H9 (cell line): ENCODE measurements at regions not wholly inside any gene's neighbourhood (a gene's known extent, or its start where the extent isn't known, plus 50 kb on each side); places are given as distances from the start of the nearest gene placed in this dataset.

Experiments used
- DNase-seq: peaks from one replicate; pipeline ENCODE4 v3.0.0-alpha.2; 2017
- H2AFZ ChIP-seq: one replicate; pipeline ENCODE4 v1.6.1; 2013; ENCODE audit warnings: mild to moderate bottlenecking, low read length, control low read depth, moderate library complexity
- H2AK5ac ChIP-seq: 2 replicates; pipeline ENCODE4 v1.6.1; 2013; ENCODE audit warnings: low read length, control low read depth, mixed read lengths; ENCODE audit not compliant: insufficient read length
- H2BK120ac ChIP-seq: one replicate; pipeline ENCODE4 v1.6.1; 2013; ENCODE audit warnings: low read depth, mild to moderate bottlenecking, low read length, control low read depth, inconsistent platforms; ENCODE audit not compliant: poor library complexity, severe bottlenecking
- H2BK12ac ChIP-seq: 2 replicates; pipeline ENCODE4 v1.6.1; 2013; ENCODE audit warnings: low read length, control low read depth, mixed read lengths, low read depth; ENCODE audit not compliant: insufficient read length
- H2BK15ac ChIP-seq: 2 replicates; pipeline ENCODE4 v1.6.1; 2013; ENCODE audit warnings: low read depth, low read length, control low read depth
- H2BK20ac ChIP-seq: one replicate; pipeline ENCODE4 v1.6.1; 2013; ENCODE audit warnings: low read depth, mild to moderate bottlenecking, low read length, control low read depth, inconsistent platforms; ENCODE audit not compliant: poor library complexity, severe bottlenecking
- H2BK5ac ChIP-seq: 2 replicates; pipeline ENCODE4 v1.6.1; 2013; ENCODE audit warnings: low read length, control low read depth, mixed read lengths; ENCODE audit not compliant: insufficient read length
- H3K14ac ChIP-seq: 2 replicates; pipeline ENCODE4 v1.6.1; 2013; ENCODE audit warnings: low read length, control low read depth; ENCODE audit not compliant: insufficient read depth
- H3K18ac ChIP-seq: 2 replicates; pipeline ENCODE4 v1.6.1; 2013; ENCODE audit warnings: low read depth, mild to moderate bottlenecking, mixed read lengths, low read length, control low read depth; ENCODE audit not compliant: insufficient read length
- H3K23ac ChIP-seq: 2 replicates; pipeline ENCODE4 v1.6.1; 2013; ENCODE audit warnings: low read length, control low read depth, mixed read lengths, low read depth; ENCODE audit not compliant: insufficient read length
- H3K23me2 ChIP-seq: 2 replicates; pipeline ENCODE4 v1.6.1; 2013; ENCODE audit warnings: low read depth, mild to moderate bottlenecking, mixed read lengths, low read length, control low read depth; ENCODE audit not compliant: insufficient read length, poor library complexity, severe bottlenecking
- H3K27ac ChIP-seq: 2 replicates; pipeline ENCODE4 v1.5.1; 2013; ENCODE audit warnings: low read length, control low read depth, mixed read lengths, low read depth; ENCODE audit not compliant: insufficient read length
- H3K27me3 ChIP-seq: 2 replicates; pipeline ENCODE4 v1.6.1; 2013; ENCODE audit warnings: low read length, control low read depth, inconsistent platforms; ENCODE audit not compliant: insufficient read depth
- H3K4ac ChIP-seq: 2 replicates; pipeline ENCODE4 v1.6.1; 2013; ENCODE audit warnings: low read depth, mild to moderate bottlenecking, control low read depth, inconsistent platforms, low read length, moderate library complexity
- H3K4me1 ChIP-seq: 2 replicates; pipeline ENCODE4 v1.6.1; 2013; ENCODE audit warnings: low read length, control low read depth, inconsistent platforms; ENCODE audit not compliant: insufficient read depth
- H3K4me2 ChIP-seq: 2 replicates; pipeline ENCODE4 v1.6.1; 2013; ENCODE audit warnings: low read length, control low read depth, mixed read lengths; ENCODE audit not compliant: insufficient read length, insufficient read depth
- H3K56ac ChIP-seq: 2 replicates; pipeline ENCODE4 v1.6.1; 2013; ENCODE audit warnings: low read depth, mild to moderate bottlenecking, mixed read lengths, low read length, control low read depth; ENCODE audit not compliant: insufficient read length
- H3K79me1 ChIP-seq: 2 replicates; pipeline ENCODE4 v1.6.1; 2013; ENCODE audit warnings: low read depth, mild to moderate bottlenecking, moderate library complexity, low read length, control low read depth, inconsistent platforms; ENCODE audit not compliant: insufficient read depth, poor library complexity, severe bottlenecking
- H3K79me2 ChIP-seq: 2 replicates; pipeline ENCODE4 v1.6.1; 2013; ENCODE audit warnings: low read length, control low read depth, inconsistent platforms; ENCODE audit not compliant: insufficient read depth
- H3K9ac ChIP-seq: 2 replicates; pipeline ENCODE4 v1.6.1; 2013; ENCODE audit warnings: low read length, control low read depth, mixed read lengths; ENCODE audit not compliant: insufficient read length; ENCODE audit errors: extremely low read depth
- H3K9me3 ChIP-seq: one replicate; pipeline ENCODE4 v1.6.1; 2013; ENCODE audit warnings: low read depth, low read length, inconsistent platforms; ENCODE audit not compliant: control insufficient read depth
- H3T11ph ChIP-seq: one replicate; pipeline ENCODE4 v1.6.1; 2013; ENCODE audit warnings: mild to moderate bottlenecking, low read length, control low read depth, inconsistent platforms
- H4K20me1 ChIP-seq: one replicate; pipeline ENCODE4 v1.6.1; 2013; ENCODE audit not compliant: control insufficient read depth, insufficient read length, insufficient read depth
- H4K5ac ChIP-seq: 2 replicates; pipeline ENCODE4 v1.6.1; 2013; ENCODE audit warnings: low read depth, mild to moderate bottlenecking, mixed read lengths, low read length, control low read depth; ENCODE audit not compliant: insufficient read length
- H4K8ac ChIP-seq: replicated peaks from 2 replicates; pipeline ENCODE4 v1.6.1; 2013; ENCODE audit warnings: low read length, control low read depth, mixed read lengths, low read depth; ENCODE audit not compliant: insufficient read length
- H4K91ac ChIP-seq: 2 replicates; pipeline ENCODE4 v1.6.1; 2013; ENCODE audit warnings: low read depth, mild to moderate bottlenecking, moderate library complexity, mixed read lengths, low read length, control low read depth; ENCODE audit not compliant: insufficient read length
- H3K27ac Mint-ChIP-seq, 3 experiments: 2 replicates in 2 of 3; 3 replicates in 1 of 3; pipeline ENCODE4 v1.8.0; 2020 to 2021; ENCODE audit warnings: mixed read lengths in 3 of 3, mild to moderate bottlenecking in 1 of 3, moderate library complexity in 1 of 3
- H3K27me3 Mint-ChIP-seq: 2 replicates; pipeline ENCODE4 v1.8.0; 2021; ENCODE audit warnings: low read depth, mild to moderate bottlenecking, moderate library complexity, mixed read lengths
- H3K36me3 Mint-ChIP-seq, 3 experiments: 2 replicates in 2 of 3; 3 replicates in 1 of 3; pipeline ENCODE4 v1.8.0; 2020 to 2021; ENCODE audit warnings: low read depth in 3 of 3, mixed read lengths in 3 of 3; ENCODE audit not compliant: insufficient read depth in 1 of 3
- H3K4me1 Mint-ChIP-seq, 2 experiments: 2 replicates each; pipeline ENCODE4 v1.8.0; 2020; ENCODE audit warnings: mixed read lengths in 2 of 2
- H3K4me3 Mint-ChIP-seq, 2 experiments: 2 replicates in 1 of 2; 3 replicates in 1 of 2; pipeline ENCODE4 v1.8.0; 2020 to 2021; ENCODE audit warnings: mild to moderate bottlenecking in 2 of 2, mixed read lengths in 2 of 2, moderate library complexity in 1 of 2
- H3K9me3 Mint-ChIP-seq, 2 experiments: 2 replicates in 1 of 2; 3 replicates in 1 of 2; pipeline ENCODE4 v1.8.0; 2020; ENCODE audit warnings: mild to moderate bottlenecking in 2 of 2, mixed read lengths in 2 of 2, moderate library complexity in 1 of 2
- CTCF ChIP-seq: fragments of 200-600 bp; sonication (generic); conservative IDR thresholded peaks from 3 replicates; pipeline ENCODE4 v1.8.0; 2021; ENCODE audit warnings: antibody characterized with exemption, mild to moderate bottlenecking
- WGBS: extraction: QIAGEN DNeasy Blood & Tissue Kit; methylation state at CpG from one replicate; pipeline ENCODE4 v1.1.7; 2013; ENCODE audit warnings: missing lambda C conversion rate, low lambda C conversion rate, mixed read lengths; ENCODE audit not compliant: insufficient read length; ENCODE audit errors: extremely low coverage; 5-methylcytosine and 5-hydroxymethylcytosine counted together

GRCh38 chr5:152063004-152063403 is 138.4 kb upstream of the GLRA1 start:
- Histone ChIP-seq H3K4me2 (no peak overlapping the region), H3T11ph (no peak overlapping the region), H3K4ac (no peak overlapping the region), H3K79me2 (no peaks in the 10 kb centered on the region), H4K5ac (no peak overlapping the region), H3K27ac (no peak overlapping the region), H4K8ac (no peak overlapping the region), H3K14ac (no peak overlapping the region), H3K18ac (no peak overlapping the region), H2BK20ac (no peak overlapping the region), H2AFZ (no peak overlapping the region), H3K56ac (no peak overlapping the region), H3K27me3 (no peaks in the 10 kb centered on the region), H2BK15ac (no peak overlapping the region), H2BK5ac (no peak overlapping the region), H2BK12ac (no peak overlapping the region), H3K23me2 (no peaks in the 10 kb centered on the region), H4K20me1 (no peaks in the 10 kb centered on the region), H3K9ac (no peak overlapping the region), H3K4me1 (no peaks in the 10 kb centered on the region), H4K91ac (no peak overlapping the region), H2AK5ac (no peak overlapping the region), H2BK120ac (no peak overlapping the region), H3K9me3 (no peaks in the 10 kb centered on the region), H3K79me1 (no peaks in the 10 kb centered on the region), H3K23ac (no peak overlapping the region)
- DNase-seq, result no peak
- TF ChIP-seq CTCF, result no peak
- Mint-ChIP-seq H3K36me3 (no peaks in the 10 kb centered on the region; a peak in 1 of 7 replicates), H3K9me3 (no peaks in the 10 kb centered on the region), H3K4me3 (no peak overlapping the region), H3K4me1 (peaks cover 14 to 17% of the 10 kb centered on the region in 2 experiments), H3K27ac (no peak overlapping the region; a peak in 1 of 7 replicates), H3K27me3 (peaks cover 5% of the 10 kb centered on the region; the same call in 1 of the 2 replicates)
- WGBS, result no CpG with 5 or more reads among the region's 1 CpG
